ENCODE measurements at regions not wholly inside any gene's neighbourhood (a gene's known extent, or its start where the extent isn't known, plus 50 kb on each side); places are given as distances from the start of the nearest gene placed in this dataset.

GRCh38 chr5:110846398-110847001 is 107.7 kb downstream of the SLC25A46 start:
- TF ChIP-seq CTCF (IDR thresholded peaks at IDR 0.05) (no peak), EP300 (IDR thresholded peaks at IDR 0.05) (no peak), POLR2A (IDR thresholded peaks at IDR 0.05) (no peak)

Measured in tibial nerve (tissue), 4 donors.